Astrocyte (in vitro differentiated cells and primary cell): ENCODE measurements at regions not wholly inside any gene's neighbourhood (a gene's known extent, or its start where the extent isn't known, plus 50 kb on each side); places are given as distances from the start of the nearest gene placed in this dataset.

Source experiments
- EZH2 ChIP-seq: IDR thresholded peaks from 2 replicates; pipeline ENCODE4 v1.6.1; 2012; ENCODE audit warnings: mild to moderate bottlenecking, low read length, inconsistent platforms; ENCODE audit not compliant: insufficient read depth
- TF ChIP-seq, protein P1 (sequence below): IDR thresholded peaks from 2 replicates; pipeline ENCODE4 v1.5.1; 2011; ENCODE audit warnings: low read depth, mild to moderate bottlenecking, inconsistent platforms, low read length, moderate library complexity; ENCODE audit not compliant: insufficient read depth

- TF ChIP-seq, protein P1, sequence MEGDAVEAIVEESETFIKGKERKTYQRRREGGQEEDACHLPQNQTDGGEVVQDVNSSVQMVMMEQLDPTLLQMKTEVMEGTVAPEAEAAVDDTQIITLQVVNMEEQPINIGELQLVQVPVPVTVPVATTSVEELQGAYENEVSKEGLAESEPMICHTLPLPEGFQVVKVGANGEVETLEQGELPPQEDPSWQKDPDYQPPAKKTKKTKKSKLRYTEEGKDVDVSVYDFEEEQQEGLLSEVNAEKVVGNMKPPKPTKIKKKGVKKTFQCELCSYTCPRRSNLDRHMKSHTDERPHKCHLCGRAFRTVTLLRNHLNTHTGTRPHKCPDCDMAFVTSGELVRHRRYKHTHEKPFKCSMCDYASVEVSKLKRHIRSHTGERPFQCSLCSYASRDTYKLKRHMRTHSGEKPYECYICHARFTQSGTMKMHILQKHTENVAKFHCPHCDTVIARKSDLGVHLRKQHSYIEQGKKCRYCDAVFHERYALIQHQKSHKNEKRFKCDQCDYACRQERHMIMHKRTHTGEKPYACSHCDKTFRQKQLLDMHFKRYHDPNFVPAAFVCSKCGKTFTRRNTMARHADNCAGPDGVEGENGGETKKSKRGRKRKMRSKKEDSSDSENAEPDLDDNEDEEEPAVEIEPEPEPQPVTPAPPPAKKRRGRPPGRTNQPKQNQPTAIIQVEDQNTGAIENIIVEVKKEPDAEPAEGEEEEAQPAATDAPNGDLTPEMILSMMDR = no peak
- no peak for TF ChIP-seq EZH2
Observed at GRCh38 chr7:70884809-70885208, 247.1 kb upstream of the GALNT17 start.
